ENCODE measurements at regions not wholly inside any gene's neighbourhood (a gene's known extent, or its start where the extent isn't known, plus 50 kb on each side); places are given as distances from the start of the nearest gene placed in this dataset.
A peak's percentile ranks its signal among the peaks of the same experiment; 100 is the strongest.

DNA sequence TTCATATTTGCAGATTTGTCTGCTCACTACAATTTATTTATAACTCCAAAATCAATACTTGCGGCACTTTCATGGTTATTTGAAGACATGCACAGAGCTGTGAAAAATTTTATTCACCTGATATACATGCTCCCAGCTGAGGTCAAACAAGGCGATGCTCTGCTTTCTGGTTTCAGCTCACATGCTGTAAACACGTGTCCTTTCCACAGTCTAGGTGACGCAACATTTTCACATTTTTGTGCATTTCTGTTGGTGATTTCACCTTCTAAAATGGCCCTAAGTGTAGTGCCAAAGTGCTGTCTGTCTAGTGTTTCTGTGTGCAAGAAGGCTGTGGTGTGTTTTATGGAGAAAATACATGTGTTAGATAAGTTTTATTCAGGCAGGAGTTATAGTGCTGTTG, 650.5 kb downstream of the RNF144B start:
- no peak for DNase-seq

- DNase-seq: no peak
Observed at GRCh38 chr6:19039287-19039686, 652.1 kb downstream of the RNF144B start.

DNA sequence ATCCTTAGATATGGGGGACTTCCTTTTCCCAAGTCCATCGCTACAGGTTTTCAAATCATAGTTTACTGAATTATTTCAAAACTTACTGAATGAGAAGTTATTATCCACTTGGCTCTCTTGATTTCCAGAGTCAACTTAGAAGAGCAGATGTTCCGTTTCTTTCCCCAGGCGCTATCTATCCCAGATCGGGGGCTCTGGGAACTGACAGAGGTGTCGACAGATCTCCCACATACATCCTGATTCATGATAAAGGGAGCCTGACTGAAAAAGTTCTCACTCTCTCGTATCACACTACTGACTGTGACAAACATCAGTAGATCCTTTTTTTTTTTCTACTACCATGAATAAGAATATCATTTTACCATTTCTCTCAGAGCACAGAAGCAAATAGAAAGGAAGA, 654.8 kb downstream of the RNF144B start:
- DNase-seq: peak; percentile 65

- DNase-seq: peak; percentile 53
Observed at GRCh38 chr6:19042420-19042819, 655.3 kb downstream of the RNF144B start.

- no peak for DNase-seq
Observed at GRCh38 chr6:19050765-19051164, 663.6 kb downstream of the RNF144B start.

- DNase-seq: no peak
Observed at GRCh38 chr6:19052219-19052618, 665.1 kb downstream of the RNF144B start.

- DNase-seq: peak; percentile 48
Observed at GRCh38 chr6:19059102-19059501, 672.0 kb downstream of the RNF144B start.

DNA sequence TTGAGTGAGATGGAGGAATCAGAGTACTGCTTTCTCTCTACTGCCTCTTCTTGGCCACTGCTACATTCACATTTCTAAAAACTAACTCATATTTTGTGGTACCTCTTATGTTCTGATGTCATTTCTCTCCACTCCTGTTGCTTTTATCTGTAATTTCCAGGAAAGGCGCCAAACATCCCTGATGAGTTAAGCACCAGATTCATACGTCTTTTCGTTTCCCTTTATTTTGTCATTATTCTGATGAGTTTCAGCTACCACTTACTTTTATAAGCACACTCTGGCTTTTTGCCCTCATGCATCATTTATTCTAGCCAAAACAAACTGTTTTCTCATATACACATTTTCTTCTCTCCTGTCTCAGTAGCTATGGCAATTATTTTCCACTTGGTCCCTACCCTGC, 680.0 kb downstream of the RNF144B start:
- peak; percentile 68 for DNase-seq

- DNase-seq: peak; percentile 76
Observed at GRCh38 chr6:19070520-19070919, 683.4 kb downstream of the RNF144B start.

- no peak for DNase-seq
Observed at GRCh38 chr6:19083801-19084200, 696.7 kb downstream of the RNF144B start.

GRCh38 chr6:19086480-19086879, 699.3 kb downstream of the RNF144B start:
- DNase-seq: no peak

DNA sequence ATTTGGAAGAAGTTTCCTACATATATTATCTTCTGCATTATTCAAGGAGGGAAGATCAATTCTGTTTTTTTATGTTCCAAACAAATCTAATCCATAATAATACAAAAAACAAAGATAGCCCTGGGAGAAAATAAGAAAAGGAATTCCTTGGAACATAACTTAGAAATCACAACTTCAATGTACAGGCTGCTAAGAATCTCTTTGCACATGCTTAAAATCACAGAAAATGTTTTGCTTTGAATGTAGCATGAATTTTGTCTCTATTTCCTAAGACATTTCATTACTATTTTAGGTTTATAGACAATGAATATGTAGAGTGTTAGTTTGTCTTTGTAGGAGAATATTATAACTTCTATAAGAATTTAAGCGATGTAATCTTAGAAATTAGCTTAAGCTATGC, 700.1 kb downstream of the RNF144B start:
- no peak for DNase-seq

DNA sequence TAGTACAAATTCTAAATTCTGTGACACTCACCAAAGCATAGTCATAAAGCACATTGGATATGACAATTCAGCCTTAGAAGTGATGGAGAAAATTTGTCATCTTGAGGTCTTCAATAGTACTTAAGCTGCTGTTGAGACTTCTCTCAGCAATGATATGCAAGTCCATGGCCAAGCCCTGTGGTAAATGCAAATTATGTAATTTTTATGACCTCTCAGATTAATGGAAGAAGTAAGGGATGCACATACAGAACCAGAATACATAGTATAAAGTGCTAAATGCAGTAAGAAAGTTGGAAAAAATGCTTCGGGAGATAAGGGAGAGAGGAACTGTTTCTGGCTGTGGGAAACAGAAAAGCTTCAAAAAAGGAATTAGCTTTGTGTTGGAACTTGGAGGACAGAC, 700.7 kb downstream of the RNF144B start:
- DNase-seq: no peak

DNA sequence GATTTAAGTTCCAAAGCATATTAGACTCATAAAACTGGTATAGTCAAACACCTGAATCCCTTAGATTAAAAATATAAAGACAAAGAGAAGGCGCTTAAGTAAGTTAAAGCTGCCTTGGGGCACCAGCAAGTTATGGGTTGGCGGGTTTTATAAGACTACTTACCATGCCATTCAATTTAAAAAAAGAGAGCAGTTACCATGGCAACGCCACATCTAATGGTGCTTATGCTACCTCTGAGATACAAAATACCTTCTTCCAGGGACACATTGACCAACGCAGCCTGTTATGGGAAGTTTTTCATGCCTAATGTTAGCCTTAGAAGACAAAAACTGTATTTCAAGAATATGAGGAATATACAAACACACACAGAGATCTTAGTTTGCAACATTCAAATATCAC, 713.6 kb downstream of the RNF144B start:
- peak; percentile 31 for DNase-seq

DNA sequence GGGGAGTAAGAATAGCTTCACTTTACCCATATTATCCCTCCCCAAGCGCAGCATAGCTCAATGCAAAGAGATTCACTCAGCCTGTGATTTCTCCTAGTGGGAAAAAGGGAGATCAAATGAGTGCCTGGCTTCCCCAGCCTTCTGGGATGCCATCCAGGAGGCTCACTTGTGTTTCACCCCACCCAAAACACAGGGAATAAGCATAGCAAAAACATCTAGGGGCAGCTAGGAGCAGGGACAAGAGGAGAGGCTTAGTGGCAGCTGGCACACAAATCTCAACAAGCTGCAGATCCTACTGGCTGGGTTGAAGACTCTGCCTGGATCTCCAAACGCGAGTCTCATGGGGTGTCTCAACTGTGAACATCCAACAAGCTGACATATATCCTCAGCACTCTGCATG, 715.8 kb downstream of the RNF144B start:
- DNase-seq: peak; percentile 87

GRCh38 chr6:19107468-19107867, 720.3 kb downstream of the RNF144B start:
- DNase-seq: no peak

DNA sequence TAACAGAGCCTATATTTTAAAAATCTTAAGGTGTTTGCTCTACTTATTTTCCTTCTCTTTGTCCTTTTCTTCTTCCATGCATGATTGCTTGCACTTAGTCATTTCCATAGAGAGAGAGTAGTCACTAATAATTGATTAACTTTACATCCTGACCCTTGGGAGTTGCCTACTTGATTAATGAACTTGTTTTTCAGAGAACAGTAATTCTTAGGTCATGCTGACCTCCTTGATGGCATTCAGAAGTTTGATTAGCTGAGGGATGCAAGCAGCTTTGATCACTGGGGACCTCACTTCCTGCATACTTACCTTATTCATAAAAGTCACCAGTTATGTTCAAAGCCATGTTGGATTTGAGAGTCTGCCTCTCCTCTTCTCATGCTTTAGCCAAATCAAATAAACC, 715.6 kb upstream of the ID4 start:
- no peak for DNase-seq

DNA sequence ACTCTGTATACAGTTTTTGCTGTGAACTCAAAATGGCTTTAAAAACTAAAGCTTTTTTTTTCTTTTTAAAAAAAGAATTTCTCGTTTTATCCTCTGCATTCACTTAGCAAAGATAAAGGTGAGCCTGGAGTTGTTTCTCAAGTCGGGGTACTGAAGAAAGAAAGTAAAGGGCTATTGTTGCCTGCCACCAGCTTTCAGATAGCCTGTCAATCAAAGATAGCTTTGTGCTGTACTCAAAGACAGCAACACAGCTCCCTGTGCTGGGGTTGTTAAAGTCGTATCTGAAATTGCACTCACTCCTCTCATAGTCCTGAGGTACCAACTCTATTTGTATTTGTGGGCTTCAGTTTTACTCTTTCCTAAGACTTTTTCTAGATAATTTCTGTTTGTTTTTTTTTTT, 710.1 kb upstream of the ID4 start:
- DNase-seq: no peak

- no peak for DNase-seq
Observed at GRCh38 chr6:19128701-19129100, 708.5 kb upstream of the ID4 start.

- no peak for DNase-seq
Observed at GRCh38 chr6:19135706-19136105, 701.5 kb upstream of the ID4 start.

DNA sequence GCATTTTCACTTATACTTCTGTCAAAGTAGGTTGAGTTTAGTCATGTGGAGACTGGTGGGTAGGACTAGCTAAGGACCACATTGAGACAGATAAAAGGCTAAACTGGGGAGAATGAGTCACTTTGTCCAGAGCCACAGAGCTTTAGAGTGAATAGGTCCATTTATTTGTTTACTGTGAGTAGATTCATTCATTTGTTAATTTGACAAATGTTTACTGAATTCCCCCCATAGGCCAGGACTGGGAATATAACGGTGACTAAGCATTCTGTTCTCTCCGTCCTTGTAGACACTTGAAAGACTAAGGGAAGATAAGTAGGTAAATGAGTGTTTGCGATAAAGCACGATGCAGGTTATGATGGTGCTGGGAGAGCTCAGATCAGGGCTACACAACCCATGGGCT, 699.7 kb upstream of the ID4 start:
- no peak for DNase-seq

DNA sequence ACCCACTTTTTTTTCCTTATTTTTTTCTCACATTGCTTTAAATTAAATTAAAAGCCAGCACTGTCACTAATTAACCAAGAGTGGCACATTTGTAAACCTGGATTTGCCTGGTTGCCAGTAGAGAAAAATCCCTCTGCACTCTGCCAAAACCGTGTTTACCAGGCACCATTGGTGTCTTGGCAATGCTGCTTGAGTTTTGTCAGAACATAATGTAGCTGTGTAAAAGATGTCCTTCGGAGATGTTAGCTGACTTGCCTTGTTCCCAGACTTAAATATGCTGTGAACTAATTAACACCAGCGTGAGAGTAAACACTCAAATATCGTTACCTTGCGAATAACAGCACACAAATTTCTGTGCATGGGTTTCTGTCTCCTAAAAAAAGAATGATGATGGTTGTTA, 694.9 kb upstream of the ID4 start:
- DNase-seq: no peak

GRCh38 chr6:19150307-19150706, 686.9 kb upstream of the ID4 start:
- DNase-seq: no peak

DNA sequence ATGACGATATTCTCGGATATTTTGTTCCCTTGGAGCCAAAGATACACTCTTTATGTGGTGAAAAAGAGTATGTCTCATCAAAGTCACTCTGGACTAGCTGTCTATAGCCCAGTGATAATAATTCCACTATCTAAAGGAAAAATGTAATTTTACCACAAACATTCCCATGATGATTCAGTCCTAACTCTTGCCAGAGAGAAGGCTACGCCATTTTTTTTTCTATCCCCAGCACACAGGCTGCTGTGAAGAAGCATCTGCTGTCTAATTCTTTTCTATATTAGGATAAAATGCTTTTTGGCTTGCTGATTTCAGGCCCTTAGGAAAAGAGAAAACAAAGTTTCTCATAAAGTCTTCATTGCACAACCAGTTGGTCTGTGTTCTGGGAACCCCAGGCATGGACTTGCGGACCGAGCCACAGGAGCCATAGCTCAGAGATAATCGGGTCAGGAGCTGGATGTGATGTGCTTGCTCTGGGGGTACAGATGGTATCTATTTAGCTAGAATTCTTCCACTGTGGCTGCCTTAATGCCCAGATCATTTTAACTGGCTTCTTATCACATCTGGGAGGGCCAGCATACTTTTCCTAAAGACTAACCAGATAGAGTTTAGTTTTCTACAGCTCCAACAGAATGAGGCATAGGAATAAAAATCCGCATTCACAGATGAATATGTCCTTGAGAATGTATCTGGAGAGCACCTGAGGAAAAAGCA, 683.7 kb upstream of the ID4 start:
- peak; percentile 19 for DNase-seq

GRCh38 chr6:19153981-19154295, 683.2 kb upstream of the ID4 start:
- no peak for DNase-seq
